GM12891 (cell line): ENCODE measurements at regions not wholly inside any gene's neighbourhood (a gene's known extent, or its start where the extent isn't known, plus 50 kb on each side); places are given as distances from the start of the nearest gene placed in this dataset.

Experiments
- DNase-seq: peaks from one replicate; pipeline ENCODE4 v3.0.0; 2011; ENCODE audit warnings: low spot score; ENCODE audit not compliant: insufficient read length
- FAIRE-seq: peaks from 2 replicates; lab custom pipeline; 2011; peaks lifted over from hg19 to GRCh38; lab: Jason Lieb, UNC
- PAX5 ChIP-seq: IDR thresholded peaks from 2 replicates; pipeline ENCODE4 v1.6.1; 2011; ENCODE audit warnings: low read length, moderate library complexity, mild to moderate bottlenecking; ENCODE audit not compliant: insufficient read depth, severe bottlenecking
- POLR2A ChIP-seq: IDR thresholded peaks from 2 replicates; pipeline ENCODE4 v1.6.1; 2011; ENCODE audit warnings: low read depth, low read length, control low read depth
- POLR2AphosphoS5 ChIP-seq: IDR thresholded peaks from 2 replicates; pipeline ENCODE4 v1.6.1; 2011; ENCODE audit warnings: low read depth, low read length, control low read depth
- POU2F2 ChIP-seq: IDR thresholded peaks from 2 replicates; pipeline ENCODE4 v1.6.1; 2011; ENCODE audit warnings: low read depth, mild to moderate bottlenecking, control low read depth, low read length, moderate library complexity
- SPI1 ChIP-seq: IDR thresholded peaks from 2 replicates; pipeline ENCODE4 v1.6.1; 2011; ENCODE audit warnings: low read depth, low read length, control low read depth
- TAF1 ChIP-seq: IDR thresholded peaks from 2 replicates; pipeline ENCODE4 v1.6.1; 2011; ENCODE audit warnings: low read depth, low read length, control low read depth

DNA sequence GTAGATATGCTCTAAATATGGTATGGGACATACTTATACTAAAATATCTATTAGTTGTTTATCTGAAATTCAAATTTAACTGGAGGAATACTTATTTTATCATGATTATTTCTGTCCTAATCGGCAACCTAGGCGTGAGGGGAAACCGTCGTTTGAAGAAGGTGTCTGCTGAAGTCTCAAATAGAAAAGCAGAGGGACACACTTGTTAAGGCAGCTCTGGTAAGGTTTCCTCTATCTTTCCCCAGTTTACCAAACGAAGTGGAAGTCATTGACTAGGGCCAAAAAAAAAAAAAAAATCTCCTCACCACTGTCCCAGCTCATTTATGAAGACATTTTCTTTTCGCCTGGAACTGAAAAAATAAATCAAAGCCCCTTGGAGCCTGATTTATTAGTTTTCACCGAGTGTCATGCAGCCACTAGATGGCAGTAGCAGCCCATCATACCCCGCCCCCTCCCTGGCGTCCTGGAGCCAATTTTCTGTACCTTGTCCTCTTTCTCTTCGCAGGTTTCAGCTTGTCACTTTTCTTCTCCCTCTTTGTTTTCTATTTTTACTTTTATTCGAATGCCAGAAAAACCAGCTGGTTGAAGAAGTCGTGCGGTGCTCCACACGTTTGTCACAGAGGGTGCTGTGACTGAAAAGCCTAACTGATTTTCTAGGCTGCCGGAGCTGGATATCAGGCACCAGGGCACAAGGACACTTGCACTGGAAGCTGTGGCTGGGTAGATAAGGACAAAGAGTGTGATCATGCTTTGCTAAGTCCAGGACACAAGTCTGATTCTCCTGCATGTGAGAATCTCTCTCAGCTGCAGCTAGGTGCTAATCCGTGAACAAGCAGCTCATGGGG, 238.7 kb downstream of the ZPLD1 start:
- FAIRE-seq (peak; percentile 55), DNase-seq (peak; percentile 9)

GRCh38 chr3:102674284-102674683, 239.5 kb downstream of the ZPLD1 start:
- DNase-seq (no peak), FAIRE-seq (no peak)
- TF ChIP-seq TAF1 (no peak), POLR2A (no peak), PAX5 (no peak), POLR2AphosphoS5 (no peak), SPI1 (no peak), POU2F2 (no peak)

More for the DNA sequence above, 238.7 kb downstream of the ZPLD1 start:
- TF ChIP-seq POLR2A (no peak), TAF1 (no peak), POLR2AphosphoS5 (no peak), POU2F2 (0 out of 2 replicates have a peak, but pooled peaks have one; percentile 39)

DNA sequence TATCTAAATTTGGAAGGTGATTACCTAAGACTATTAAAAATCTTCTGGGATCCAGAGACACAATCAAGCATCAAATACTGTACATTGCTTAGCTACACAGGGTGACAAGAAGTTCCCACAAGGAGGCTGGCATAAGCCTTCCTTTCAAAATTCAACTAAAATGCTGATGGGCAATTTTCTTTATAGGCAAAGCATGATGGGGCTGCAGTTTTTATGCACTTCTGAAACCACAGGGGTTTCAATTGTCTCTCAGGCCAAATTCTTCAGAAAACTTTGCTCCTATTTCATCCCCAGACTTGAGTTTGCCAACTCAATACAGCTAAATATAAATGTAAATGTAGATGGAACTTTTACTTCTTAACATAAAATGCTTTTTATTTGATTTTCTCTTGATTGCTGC, 241.6 kb downstream of the ZPLD1 start:
- FAIRE-seq (no peak), DNase-seq (no peak)
- no peak for TF ChIP-seq POU2F2

DNA sequence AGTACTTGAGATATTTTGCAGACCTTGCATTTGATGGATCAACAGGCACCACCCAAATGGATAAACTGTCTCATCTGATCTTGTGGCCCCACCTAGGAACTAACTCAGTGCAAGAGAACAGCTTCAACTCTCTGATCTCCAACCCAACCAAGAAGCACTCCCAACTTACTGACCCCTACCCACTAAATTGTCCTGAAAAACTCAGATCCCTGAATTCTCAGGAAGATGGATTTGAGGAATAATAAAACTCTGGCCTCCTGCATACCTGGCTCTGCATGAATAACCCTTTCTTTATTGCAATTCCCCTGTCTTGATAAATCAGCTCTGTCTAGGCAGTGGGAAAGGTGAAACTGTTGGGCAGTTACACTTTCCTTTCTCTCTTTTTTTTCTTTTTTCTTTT, 247.9 kb downstream of the ZPLD1 start:
- FAIRE-seq (no peak), DNase-seq (no peak)
- TF ChIP-seq PAX5 = no peak
- TF ChIP-seq POU2F2 = no peak
- TF ChIP-seq POLR2AphosphoS5 = no peak
- no peak for TF ChIP-seq TAF1
- TF ChIP-seq SPI1 = no peak
- no peak for TF ChIP-seq POLR2A

DNA sequence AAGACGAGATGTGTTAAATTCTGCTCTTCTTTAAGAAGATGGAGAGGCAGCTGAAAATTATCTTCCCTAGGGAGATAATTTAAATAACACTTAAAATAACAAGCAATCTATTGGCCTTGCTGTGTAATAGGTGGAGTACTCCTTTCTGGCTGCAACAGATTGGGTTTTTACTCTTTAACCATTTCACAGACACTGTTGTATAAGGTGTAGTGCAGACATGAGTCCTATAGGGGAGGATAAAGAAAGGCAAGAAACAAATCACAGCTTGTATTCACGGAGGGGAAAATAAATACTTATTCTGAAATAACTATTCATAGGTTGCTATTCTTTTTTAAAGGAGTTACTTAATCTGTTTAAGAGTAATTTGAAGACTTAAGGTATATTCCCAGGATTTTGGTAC, 252.0 kb downstream of the ZPLD1 start:
- FAIRE-seq (no peak), DNase-seq (no peak)
- TF ChIP-seq TAF1 (no peak), POU2F2 (no peak)

DNA sequence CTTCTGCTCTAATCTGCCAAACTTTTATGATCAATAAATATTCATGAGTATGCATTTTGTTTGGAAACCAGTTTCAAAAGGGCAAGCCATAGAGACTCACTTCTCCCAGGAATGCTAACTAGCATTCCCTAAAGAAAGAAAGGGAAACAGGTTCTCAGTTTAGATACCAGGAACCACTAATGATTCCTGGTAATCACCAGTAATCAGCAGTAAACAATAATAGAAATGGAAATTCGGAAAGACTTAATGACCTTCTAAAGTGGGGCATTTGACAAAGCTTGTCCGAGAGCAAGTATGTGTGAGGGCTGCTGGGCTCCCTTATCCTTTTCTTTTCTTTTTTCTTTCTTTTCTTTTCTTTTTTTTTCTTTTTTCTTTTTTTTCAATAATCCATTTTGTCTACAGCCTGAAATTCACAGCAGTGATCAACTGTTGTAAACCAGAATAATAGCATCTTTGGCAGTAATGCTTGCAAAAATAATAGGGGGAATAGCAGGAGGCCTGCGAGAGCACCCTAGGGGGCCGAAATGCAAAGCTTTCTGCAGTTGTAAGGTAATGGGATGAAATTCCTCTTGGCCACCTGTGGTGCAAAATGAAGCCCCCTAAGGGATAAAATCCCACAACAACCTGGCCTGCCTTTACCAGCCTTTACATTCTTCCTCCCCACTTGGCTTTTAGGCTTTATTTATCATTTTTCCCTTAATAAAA, 253.2 kb downstream of the ZPLD1 start:
- TF ChIP-seq POLR2A = no peak
- TF ChIP-seq POLR2AphosphoS5 = no peak
- TF ChIP-seq POU2F2 = no peak
- TF ChIP-seq PAX5 = no peak
- TF ChIP-seq TAF1 = no peak
- no peak for TF ChIP-seq SPI1
- no peak for FAIRE-seq
- DNase-seq = no peak

- FAIRE-seq (no peak), DNase-seq (no peak)
- TF ChIP-seq POLR2AphosphoS5 (no peak), POU2F2 (no peak), PAX5 (no peak), SPI1 (no peak), POLR2A (no peak)
Measured at GRCh38 chr3:102688556-102688930, 253.7 kb downstream of the ZPLD1 start.

- TF ChIP-seq TAF1 (no peak), PAX5 (no peak), POLR2A (no peak), POU2F2 (no peak), POLR2AphosphoS5 (no peak), SPI1 (no peak)
- FAIRE-seq (no peak), DNase-seq (no peak)
Measured at GRCh38 chr3:102691507-102691906, 256.7 kb downstream of the ZPLD1 start.

- DNase-seq (no peak), FAIRE-seq (no peak)
- TF ChIP-seq POLR2AphosphoS5 = no peak
- no peak for TF ChIP-seq POLR2A
- TF ChIP-seq SPI1 = no peak
- no peak for TF ChIP-seq TAF1
- TF ChIP-seq POU2F2 = no peak
- no peak for TF ChIP-seq PAX5
Measured at GRCh38 chr3:102699104-102699818, 264.4 kb downstream of the ZPLD1 start.

- FAIRE-seq (no peak), DNase-seq (no peak)
- TF ChIP-seq POU2F2 (no peak), PAX5 (no peak), POLR2AphosphoS5 (no peak), POLR2A (no peak), TAF1 (no peak), SPI1 (no peak)
Measured at GRCh38 chr3:102699819-102700140, 265.0 kb downstream of the ZPLD1 start.
